Endothelial cell of umbilical vein (primary cell): ENCODE measurements at regions not wholly inside any gene's neighbourhood (a gene's known extent, or its start where the extent isn't known, plus 50 kb on each side); places are given as distances from the start of the nearest gene placed in this dataset.

Experiments
- BruUV-seq: library from RNA; stranded (reverse); fragments of 400-500 nt; replicated peaks from 2 replicates; lab custom pipeline; 2021; lab: Mats Ljungman, UMichigan
- CTCF ChIA-PET: fragments of 300-600, 350-600 bp; sonication (Branson Sonifier 250); formaldehyde crosslinking; loops from one replicate; lab custom pipeline; 2021; ENCODE audit warnings: antibody characterized with exemption, inconsistent platforms; lab: Charles Lee
- POLR2A ChIA-PET: fragments of 300-600, 350-600 bp; sonication (Branson Sonifier 250); formaldehyde crosslinking; loops from one replicate; lab custom pipeline; 2021; ENCODE audit warnings: antibody characterized with exemption, inconsistent platforms; lab: Charles Lee
- DNase-seq: peaks from one replicate; pipeline ENCODE4 v3.0.0-alpha.2; 2011; ENCODE audit warnings: low read depth, low spot score
- FAIRE-seq: peaks from 2 replicates; lab custom pipeline; 2011; peaks lifted over from hg19 to GRCh38; lab: Jason Lieb, UNC
- H2AFZ ChIP-seq: 2 replicates; pipeline ENCODE4 v1.6.0; 2012; ENCODE audit warnings: low read depth, low read length, control low read depth, inconsistent platforms
- H3K27ac ChIP-seq: 2 replicates; pipeline ENCODE4 v1.5.1; 2011; ENCODE audit warnings: low read depth, mild to moderate bottlenecking, control low read depth, low read length, moderate library complexity; ENCODE audit not compliant: insufficient read depth
- H3K27me3 ChIP-seq, 2 experiments: 2 replicates each; pipeline versions ENCODE4 v1.6.0 to v1.6.1; 2011; ENCODE audit warnings: low read length in 2 of 2, mixed read lengths in 1 of 2; ENCODE audit not compliant: control insufficient read depth in 2 of 2, insufficient read depth in 2 of 2
- H3K36me3 ChIP-seq, 2 experiments: 2 replicates in 1 of 2; 3 replicates in 1 of 2; pipeline ENCODE4 v1.5.1; 2011; ENCODE audit warnings: low read length in 2 of 2, mild to moderate bottlenecking in 1 of 2, moderate library complexity in 1 of 2; ENCODE audit not compliant: control insufficient read depth in 2 of 2, insufficient read depth in 2 of 2; ENCODE audit errors: extremely low read depth in 1 of 2
- H3K4me1 ChIP-seq: 3 replicates; pipeline ENCODE4 v1.5.1; 2011; ENCODE audit warnings: mild to moderate bottlenecking, low read length; ENCODE audit not compliant: control insufficient read depth, insufficient read depth; ENCODE audit errors: extremely low read depth
- H3K4me2 ChIP-seq: 2 replicates; pipeline ENCODE4 v1.6.1; 2011; ENCODE audit warnings: low read length, control low read depth, mixed read lengths; ENCODE audit not compliant: insufficient read depth
- H3K4me3 ChIP-seq, 3 experiments: fragments of 200-600 bp in 1 of 3; sonication (generic), shearing (Covaris generic) in 1 of 3; replicated peaks in 1 of 3; 2 replicates each; pipeline ENCODE4 v1.5.1; 2011 to 2016; ENCODE audit warnings: control low read depth in 3 of 3, low read length in 3 of 3, mild to moderate bottlenecking in 2 of 3, inconsistent platforms in 1 of 3, low read depth in 1 of 3, moderate library complexity in 1 of 3; ENCODE audit not compliant: insufficient read depth in 1 of 3
- H3K79me2 ChIP-seq: 2 replicates; pipeline ENCODE4 v1.6.0; 2012; ENCODE audit warnings: low read length, inconsistent platforms; ENCODE audit not compliant: control insufficient read depth, insufficient read depth
- H3K9ac ChIP-seq: replicated peaks from 2 replicates; pipeline ENCODE3; 2011; ENCODE audit warnings: low read length, control low read depth; ENCODE audit not compliant: insufficient read depth; ENCODE audit errors: extremely low read depth
- H3K9me1 ChIP-seq: replicated peaks from 3 replicates; pipeline ENCODE4 v1.6.0; 2011; ENCODE audit warnings: mild to moderate bottlenecking, low read length; ENCODE audit not compliant: control insufficient read depth, insufficient read depth; ENCODE audit errors: extremely low read depth
- H3K9me3 ChIP-seq: replicated peaks from 2 replicates; pipeline ENCODE4 v1.5.1; 2012; ENCODE audit warnings: low read length, inconsistent platforms; ENCODE audit not compliant: control insufficient read depth, insufficient read depth
- H4K20me1 ChIP-seq: replicated peaks from 2 replicates; pipeline ENCODE3; 2011; ENCODE audit warnings: mild to moderate bottlenecking, low read length; ENCODE audit not compliant: control insufficient read depth, insufficient read depth; ENCODE audit errors: extremely low read depth
- CTCF ChIP-seq, 2 donors: IDR thresholded peaks; 1 replicate in 1 of 2; 2 replicates in 1 of 2; pipeline ENCODE4 v1.5.1; 2011; ENCODE audit warnings: low read length in 2 of 2, mild to moderate bottlenecking in 2 of 2, moderate library complexity in 2 of 2, control low read depth in 1 of 2, inconsistent platforms in 1 of 2, low read depth in 1 of 2; ENCODE audit not compliant: insufficient read depth in 1 of 2; ENCODE audit errors: extremely low read depth in 1 of 2
- EZH2 ChIP-seq: IDR thresholded peaks from 2 replicates; pipeline ENCODE4 v1.6.1; 2012; ENCODE audit warnings: borderline replicate concordance, low read depth, mild to moderate bottlenecking, moderate library complexity, low read length, inconsistent platforms; ENCODE audit not compliant: severe bottlenecking
- FOS ChIP-seq: IDR thresholded peaks from 2 replicates; pipeline ENCODE4 v1.6.1; 2011; ENCODE audit warnings: mild to moderate bottlenecking, low read length, moderate library complexity, borderline replicate concordance; ENCODE audit not compliant: insufficient read depth
- GATA2 ChIP-seq: IDR thresholded peaks from 2 replicates; pipeline ENCODE4 v1.7.0; 2011; ENCODE audit warnings: low read depth, mild to moderate bottlenecking, moderate library complexity, mixed read lengths, low read length; ENCODE audit not compliant: insufficient read length, insufficient read depth
- JUN ChIP-seq: IDR thresholded peaks from 2 replicates; pipeline ENCODE4 v1.6.1; 2011; ENCODE audit warnings: borderline replicate concordance, low read depth; ENCODE audit not compliant: insufficient read length, insufficient read depth
- MAX ChIP-seq: IDR thresholded peaks from 2 replicates; pipeline ENCODE4 v1.6.1; 2011; ENCODE audit not compliant: insufficient read depth, insufficient read length
- MYC ChIP-seq: IDR thresholded peaks from one replicate; pipeline ENCODE4 v1.6.1; 2011; ENCODE audit warnings: mild to moderate bottlenecking, low read depth, low read length
- POLR2A ChIP-seq: IDR thresholded peaks from 2 replicates; pipeline ENCODE4 v1.6.1; 2012; ENCODE audit warnings: low read depth, mild to moderate bottlenecking, control low read depth, low read length
- POLR2AphosphoS5 ChIP-seq: IDR thresholded peaks from 2 replicates; pipeline ENCODE4 v1.6.1; 2012; ENCODE audit warnings: low read depth, mild to moderate bottlenecking, control low read depth, low read length, moderate library complexity; ENCODE audit not compliant: insufficient read depth
- dilution Hi-C: fragments of 300-500 bp; cut with MboI; formaldehyde crosslinking; loops from one replicate; pipeline ENCODE4 v1.15.0; 2019; ENCODE audit warnings: low sequenced_read_pairs; ENCODE audit not compliant: extremely low pct_ligation_motif_present
- intact Hi-C: fragments of 100-400 bp; cut with micrococcal nuclease; formaldehyde crosslinking; loops from one replicate; pipeline ENCODE4 v1.10.0; 2022

GRCh38 chr2:221314786-221315185 is 257.3 kb downstream of the EPHA4 start:
- dilution Hi-C loops (no loop called here), intact Hi-C loops (no loop called here)
- no peaks in the 10 kb centered on the region for H3K9me1 ChIP-seq
- DNase-seq (no peak), FAIRE-seq (no peak)
- H3K4me1 ChIP-seq: no peaks in the 10 kb centered on the region
- no peak overlapping the region for H3K4me3 ChIP-seq
- no peaks in the 10 kb centered on the region for H3K9me3 ChIP-seq
- H4K20me1 ChIP-seq: no peaks in the 10 kb centered on the region
- H3K27me3 ChIP-seq: no peaks in the 10 kb centered on the region
- BruUV-seq: no TSS peak
- TF ChIP-seq MYC: no peak
- TF ChIP-seq POLR2A: no peak
- TF ChIP-seq JUN: no peak
- TF ChIP-seq FOS: no peak
- TF ChIP-seq GATA2: no peak
- TF ChIP-seq EZH2: no peak
- no peak for TF ChIP-seq POLR2AphosphoS5
- no peak for TF ChIP-seq MAX
- no peak for TF ChIP-seq CTCF (IDR thresholded peaks at IDR 0.05; ENCODE audit: extremely low read depth in 1 of 2, insufficient read depth in 1 of 2, low read depth in 1 of 2, low read length in 2 of 2)
- no peaks in the 10 kb centered on the region for H3K36me3 ChIP-seq
- H3K4me2 ChIP-seq: no peak overlapping the region
- H3K9ac ChIP-seq: no peak overlapping the region
- no peak overlapping the region for H2AFZ ChIP-seq
- ChIA-PET CTCF (no interaction called here), POLR2A (no interaction called here)
- no peaks in the 10 kb centered on the region for H3K79me2 ChIP-seq
- H3K27ac ChIP-seq: no peak overlapping the region
